Neural crest cell (in vitro differentiated cells): ENCODE measurements at regions not wholly inside any gene's neighbourhood (a gene's known extent, or its start where the extent isn't known, plus 50 kb on each side); places are given as distances from the start of the nearest gene placed in this dataset.
A peak's percentile ranks its signal among the peaks of the same experiment; 100 is the strongest.

Source experiments
- DNase-seq: peaks from one replicate; pipeline ENCODE4 v3.0.0; 2021; ENCODE audit warnings: low read depth, mixed read lengths, low spot score
- H3K27ac Mint-ChIP-seq: one replicate; pipeline ENCODE4 v1.8.0; 2021; ENCODE audit warnings: mild to moderate bottlenecking, mixed read lengths; ENCODE audit not compliant: unreplicated experiment
- H3K27me3 Mint-ChIP-seq: 2 replicates; pipeline ENCODE4 v1.8.0; 2021; ENCODE audit warnings: low read depth, mild to moderate bottlenecking, mixed read lengths
- H3K36me3 Mint-ChIP-seq: 2 replicates; pipeline ENCODE4 v1.8.0; 2021; ENCODE audit warnings: low read depth, mild to moderate bottlenecking, mixed read lengths
- H3K4me1 Mint-ChIP-seq: 2 replicates; pipeline ENCODE4 v1.8.0; 2021; ENCODE audit warnings: mixed read lengths
- H3K4me3 Mint-ChIP-seq: one replicate; pipeline ENCODE4 v1.8.0; 2021; ENCODE audit warnings: mild to moderate bottlenecking, mixed read lengths
- H3K9me3 Mint-ChIP-seq: 2 replicates; pipeline ENCODE4 v1.8.0; 2021; ENCODE audit warnings: mixed read lengths
- TF ChIP-seq, protein P1 (sequence below): fragments of 200-600 bp; sonication (generic); conservative IDR thresholded peaks from 2 replicates; pipeline ENCODE4 v1.5.0; 2021; ENCODE audit warnings: antibody characterized with exemption, mild to moderate bottlenecking

DNA sequence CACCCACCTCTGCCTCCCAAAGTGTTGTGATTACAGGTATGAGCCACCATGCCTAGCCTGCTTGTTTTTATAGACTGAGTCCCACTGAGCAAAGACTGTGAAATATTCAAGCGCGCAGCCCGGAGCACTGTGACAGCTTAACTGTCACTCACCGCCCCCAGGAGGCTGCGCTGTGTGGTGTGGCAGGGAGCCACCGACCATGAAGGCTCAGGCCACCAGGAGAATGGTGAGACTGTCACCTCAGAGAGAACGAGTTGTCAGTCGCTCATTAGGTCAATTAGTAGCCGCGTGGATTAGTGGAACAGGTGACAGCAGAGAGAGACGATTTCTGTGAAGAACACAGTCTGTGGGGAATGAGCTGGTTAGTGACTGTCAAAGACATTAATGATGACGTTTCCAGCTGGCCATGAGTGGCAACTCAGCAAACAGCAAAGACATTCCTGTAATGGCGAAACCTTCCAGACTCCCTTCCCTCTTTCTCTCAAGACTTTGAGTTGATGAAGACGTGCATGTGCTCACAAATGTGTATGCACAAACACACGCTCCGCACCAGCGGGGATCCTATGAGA is 64.5 kb downstream of the CYCS start:
- DNase-seq, result no peak
- Mint-ChIP-seq H3K27ac (peak overlapping the region; percentile 71), H3K4me3 (no peak overlapping the region), H3K36me3 (no peaks in the 10 kb centered on the region), H3K27me3 (peaks cover 3% of the 10 kb centered on the region), H3K4me1 (no peaks in the 10 kb centered on the region), H3K9me3 (no peaks in the 10 kb centered on the region)
- TF ChIP-seq, protein P1, sequence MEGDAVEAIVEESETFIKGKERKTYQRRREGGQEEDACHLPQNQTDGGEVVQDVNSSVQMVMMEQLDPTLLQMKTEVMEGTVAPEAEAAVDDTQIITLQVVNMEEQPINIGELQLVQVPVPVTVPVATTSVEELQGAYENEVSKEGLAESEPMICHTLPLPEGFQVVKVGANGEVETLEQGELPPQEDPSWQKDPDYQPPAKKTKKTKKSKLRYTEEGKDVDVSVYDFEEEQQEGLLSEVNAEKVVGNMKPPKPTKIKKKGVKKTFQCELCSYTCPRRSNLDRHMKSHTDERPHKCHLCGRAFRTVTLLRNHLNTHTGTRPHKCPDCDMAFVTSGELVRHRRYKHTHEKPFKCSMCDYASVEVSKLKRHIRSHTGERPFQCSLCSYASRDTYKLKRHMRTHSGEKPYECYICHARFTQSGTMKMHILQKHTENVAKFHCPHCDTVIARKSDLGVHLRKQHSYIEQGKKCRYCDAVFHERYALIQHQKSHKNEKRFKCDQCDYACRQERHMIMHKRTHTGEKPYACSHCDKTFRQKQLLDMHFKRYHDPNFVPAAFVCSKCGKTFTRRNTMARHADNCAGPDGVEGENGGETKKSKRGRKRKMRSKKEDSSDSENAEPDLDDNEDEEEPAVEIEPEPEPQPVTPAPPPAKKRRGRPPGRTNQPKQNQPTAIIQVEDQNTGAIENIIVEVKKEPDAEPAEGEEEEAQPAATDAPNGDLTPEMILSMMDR, result no peak

DNA sequence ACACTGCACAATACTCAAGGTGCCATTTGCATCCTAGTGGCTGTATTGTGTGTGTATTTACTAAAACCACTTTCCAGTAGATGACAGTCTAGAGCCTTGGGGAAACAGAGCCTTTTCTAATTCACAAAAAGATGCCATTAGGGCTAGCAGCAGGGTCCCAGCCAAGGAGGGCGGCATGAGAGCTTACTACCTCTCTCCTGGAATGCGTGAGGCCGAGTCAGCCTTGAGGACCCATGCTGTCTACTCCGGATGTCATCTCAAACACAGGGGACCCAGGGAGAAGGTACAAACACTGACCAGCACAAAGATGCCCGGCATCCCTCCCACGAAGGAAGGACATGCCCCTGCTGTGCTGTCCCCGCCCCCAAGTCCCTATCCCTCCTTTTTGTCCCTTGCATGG is 65.5 kb downstream of the CYCS start:
- Mint-ChIP-seq H3K36me3 (no peaks in the 10 kb centered on the region), H3K27ac (no peak overlapping the region), H3K4me1 (no peaks in the 10 kb centered on the region), H3K27me3 (peaks cover 3% of the 10 kb centered on the region), H3K9me3 (no peaks in the 10 kb centered on the region), H3K4me3 (no peak overlapping the region)
- no peak for DNase-seq
- TF ChIP-seq, protein P1, result no peak

DNA sequence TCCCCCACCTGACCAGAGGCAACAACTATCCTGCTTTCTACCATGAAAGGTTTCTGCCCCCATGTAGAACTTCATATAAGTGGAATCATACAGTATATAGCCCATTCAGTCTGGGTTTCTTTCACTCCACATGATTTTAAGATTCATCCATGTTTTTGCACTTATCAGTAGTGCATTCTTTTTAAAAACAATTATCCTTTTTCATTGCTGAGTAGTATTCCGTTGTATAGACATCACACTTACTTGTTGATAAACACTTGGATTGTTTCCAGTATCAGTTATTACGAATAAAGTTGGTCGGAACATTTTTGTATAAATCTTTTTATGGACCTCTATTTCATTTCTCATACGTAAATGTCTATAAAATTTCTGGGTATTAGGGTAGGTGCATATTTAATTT is 68.7 kb downstream of the CYCS start:
- TF ChIP-seq, protein P1, result no peak
- H3K4me1 Mint-ChIP-seq, result no peaks in the 10 kb centered on the region
- no peaks in the 10 kb centered on the region for H3K9me3 Mint-ChIP-seq
- H3K27me3 Mint-ChIP-seq, result peaks cover 3% of the 10 kb centered on the region
- no peak overlapping the region for H3K4me3 Mint-ChIP-seq
- no peaks in the 10 kb centered on the region for H3K36me3 Mint-ChIP-seq
- H3K27ac Mint-ChIP-seq, result no peak overlapping the region
- no peak for DNase-seq

DNA sequence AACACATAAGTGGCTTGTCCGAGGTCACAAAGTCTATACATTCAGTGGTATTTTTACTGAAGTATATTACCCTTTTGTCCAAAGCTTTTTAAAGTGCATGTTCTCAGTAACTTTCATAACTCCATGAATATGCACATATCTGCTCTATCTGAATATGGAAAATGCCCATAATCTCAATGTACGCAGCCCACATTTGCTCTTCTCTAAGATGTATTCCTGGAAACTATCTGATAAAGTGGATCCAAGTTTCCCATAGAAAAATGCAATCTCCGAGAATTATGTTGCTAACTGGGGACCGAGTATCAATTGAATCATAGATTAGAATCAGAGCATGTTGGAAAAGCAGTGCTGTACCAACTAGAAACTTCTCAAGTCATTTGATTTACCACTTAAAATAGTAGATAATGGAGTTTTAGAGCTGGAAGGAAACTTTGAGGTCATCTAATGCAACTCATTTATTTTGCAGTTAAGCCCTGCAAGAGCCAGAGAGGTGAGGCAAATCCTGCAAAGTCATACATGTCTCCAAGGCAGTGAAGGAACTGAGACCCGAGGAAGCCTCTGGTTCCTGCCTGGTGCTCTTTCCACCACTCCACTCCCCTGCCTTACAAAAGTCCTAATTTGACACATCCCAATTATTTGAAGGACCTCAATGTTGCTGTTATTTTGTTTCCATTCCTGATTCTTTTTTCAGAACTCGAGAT is 69.4 kb downstream of the CYCS start:
- DNase-seq, result no peak
- no peaks in the 10 kb centered on the region for H3K4me1 Mint-ChIP-seq
- H3K9me3 Mint-ChIP-seq, result no peaks in the 10 kb centered on the region
- peaks cover 3% of the 10 kb centered on the region for H3K27me3 Mint-ChIP-seq
- TF ChIP-seq, protein P1, result no peak
- H3K4me3 Mint-ChIP-seq, result no peak overlapping the region
- no peak overlapping the region for H3K27ac Mint-ChIP-seq
- H3K36me3 Mint-ChIP-seq, result no peaks in the 10 kb centered on the region

DNA sequence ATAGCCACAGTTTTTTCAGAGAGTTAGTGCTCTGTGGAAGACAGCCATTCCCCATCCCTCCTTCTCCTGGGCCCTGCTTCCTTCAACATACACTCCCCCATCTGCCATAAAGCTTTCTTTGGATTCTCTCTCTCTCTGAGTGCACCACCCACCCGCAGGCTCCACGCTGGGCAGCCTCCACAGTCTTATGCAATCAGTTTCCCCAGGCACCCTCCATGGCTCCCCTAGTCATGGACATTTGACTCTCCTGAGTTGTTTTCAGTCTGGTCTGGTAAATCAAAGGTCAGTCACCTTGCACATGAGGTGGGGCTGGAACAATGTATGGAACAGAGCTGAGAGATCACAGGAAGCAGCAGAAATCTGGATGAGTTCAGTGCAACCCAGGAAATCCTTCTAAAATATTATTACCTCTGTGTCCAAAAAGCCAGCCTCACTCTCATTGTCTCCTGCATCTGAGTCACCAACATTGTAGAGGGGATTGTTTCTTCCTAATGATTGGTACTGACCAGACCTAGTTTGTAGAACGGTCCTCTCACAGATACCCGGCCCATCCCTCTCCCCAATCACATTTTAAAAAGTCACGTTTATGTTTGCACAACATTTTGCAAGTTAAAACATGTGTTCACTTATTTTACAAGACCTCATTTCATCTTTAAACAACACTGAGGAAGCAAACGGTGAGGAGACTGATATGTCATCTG is 70.1 kb downstream of the CYCS start:
- Mint-ChIP-seq H3K9me3 (no peaks in the 10 kb centered on the region), H3K27ac (no peak overlapping the region), H3K27me3 (peaks cover 3% of the 10 kb centered on the region), H3K4me1 (no peaks in the 10 kb centered on the region), H3K4me3 (no peak overlapping the region), H3K36me3 (no peaks in the 10 kb centered on the region)
- DNase-seq, result no peak
- TF ChIP-seq, protein P1, result no peak
